Esophagus squamous epithelium (tissue), 4 donors: ENCODE measurements at regions not wholly inside any gene's neighbourhood (a gene's known extent, or its start where the extent isn't known, plus 50 kb on each side); places are given as distances from the start of the nearest gene placed in this dataset.

Source experiments
- POLR2A ChIP-seq, 4 donors: fragments of 450-650 bp; IDR thresholded peaks; one replicate each; pipeline ENCODE4 v1.6.1; 2017; ENCODE audit warnings: antibody characterized with exemption in 4 of 4, mild to moderate bottlenecking in 4 of 4, moderate library complexity in 3 of 4
- TF ChIP-seq, protein P1 (sequence below), 6 experiments: fragments of 450-650 bp in 4 of 6; fragments of 200-600 bp in 2 of 6; sonication (generic) in 2 of 6; IDR thresholded peaks; one replicate each; pipeline ENCODE4 v1.5.1; 2016 to 2019; ENCODE audit warnings: antibody characterized with exemption in 6 of 6, mild to moderate bottlenecking in 4 of 6, moderate library complexity in 4 of 6

DNA sequence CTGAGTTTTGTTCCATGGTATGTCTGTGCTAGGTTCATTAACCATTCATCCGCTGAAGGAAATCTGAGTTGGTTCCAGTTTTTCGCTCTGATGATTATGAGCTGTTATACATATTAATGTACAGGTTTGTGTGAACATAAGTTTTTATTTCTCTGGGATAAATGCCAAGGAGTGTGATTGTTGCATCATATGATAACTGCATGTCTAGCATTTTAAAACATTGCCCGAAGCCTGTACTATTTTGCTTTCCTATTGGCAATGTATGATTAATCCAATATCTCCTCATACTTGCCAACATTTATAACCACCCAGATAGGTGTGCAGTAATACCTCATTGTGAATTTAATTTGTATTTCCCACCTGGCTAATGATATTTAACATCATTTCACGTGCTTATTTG is 322.7 kb downstream of the ZNF326 start:
- TF ChIP-seq, protein P1, sequence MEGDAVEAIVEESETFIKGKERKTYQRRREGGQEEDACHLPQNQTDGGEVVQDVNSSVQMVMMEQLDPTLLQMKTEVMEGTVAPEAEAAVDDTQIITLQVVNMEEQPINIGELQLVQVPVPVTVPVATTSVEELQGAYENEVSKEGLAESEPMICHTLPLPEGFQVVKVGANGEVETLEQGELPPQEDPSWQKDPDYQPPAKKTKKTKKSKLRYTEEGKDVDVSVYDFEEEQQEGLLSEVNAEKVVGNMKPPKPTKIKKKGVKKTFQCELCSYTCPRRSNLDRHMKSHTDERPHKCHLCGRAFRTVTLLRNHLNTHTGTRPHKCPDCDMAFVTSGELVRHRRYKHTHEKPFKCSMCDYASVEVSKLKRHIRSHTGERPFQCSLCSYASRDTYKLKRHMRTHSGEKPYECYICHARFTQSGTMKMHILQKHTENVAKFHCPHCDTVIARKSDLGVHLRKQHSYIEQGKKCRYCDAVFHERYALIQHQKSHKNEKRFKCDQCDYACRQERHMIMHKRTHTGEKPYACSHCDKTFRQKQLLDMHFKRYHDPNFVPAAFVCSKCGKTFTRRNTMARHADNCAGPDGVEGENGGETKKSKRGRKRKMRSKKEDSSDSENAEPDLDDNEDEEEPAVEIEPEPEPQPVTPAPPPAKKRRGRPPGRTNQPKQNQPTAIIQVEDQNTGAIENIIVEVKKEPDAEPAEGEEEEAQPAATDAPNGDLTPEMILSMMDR (IDR thresholded peaks at IDR 0.05): no peak
- no peak for TF ChIP-seq POLR2A (IDR thresholded peaks at IDR 0.05)
